ENCODE measurements at regions not wholly inside any gene's neighbourhood (a gene's known extent, or its start where the extent isn't known, plus 50 kb on each side); places are given as distances from the start of the nearest gene placed in this dataset.

GRCh38 chr1:199970125-199970524 lies 57.4 kb upstream of the NR5A2 start:
- H3K27me3 ChIP-seq (ENCODE audit: insufficient read depth, low read length), result no peaks in the 10 kb centered on the region
- H3K9ac ChIP-seq (ENCODE audit: low read length), result no peak overlapping the region
- H3K27ac ChIP-seq (ENCODE audit: low read depth, low read length, poor library complexity, severe bottlenecking), result no peak overlapping the region
- H3K4me1 ChIP-seq (ENCODE audit: insufficient read depth, low read length, severe bottlenecking), result peaks cover 20% of the 10 kb centered on the region
- H3K9me3 ChIP-seq (ENCODE audit: low read length), result no peaks in the 10 kb centered on the region
- TF ChIP-seq EZH2 (IDR thresholded peaks at IDR 0.05; ENCODE audit: borderline replicate concordance, low read length) (no peak), CTCF (IDR thresholded peaks at IDR 0.05; ENCODE audit: low read length) (no peak)
- no peaks in the 10 kb centered on the region for H3K36me3 ChIP-seq (ENCODE audit: insufficient read depth, low read length)
- no peaks in the 10 kb centered on the region for H3K79me2 ChIP-seq (ENCODE audit: insufficient read depth, low read length)
- H3K4me3 ChIP-seq (ENCODE audit: low read depth, low read length, poor library complexity, severe bottlenecking), result no peak overlapping the region
- no peaks in the 10 kb centered on the region for H3K9me2 ChIP-seq (ENCODE audit: low read depth, low read length)
- H2AFZ ChIP-seq (ENCODE audit: low read length), result no peak overlapping the region
- H3K4me2 ChIP-seq (ENCODE audit: low read length), result no peak overlapping the region
- no peaks in the 10 kb centered on the region for H4K20me1 ChIP-seq (ENCODE audit: insufficient read depth, low read length)
- H3F3A ChIP-seq (ENCODE audit: insufficient read depth, low read length), result no peaks in the 10 kb centered on the region

GRCh38 chr1:199976496-199977144 lies 50.9 kb upstream of the NR5A2 start:
- TF ChIP-seq CTCF (IDR thresholded peaks at IDR 0.05; ENCODE audit: low read length) (no peak), EZH2 (IDR thresholded peaks at IDR 0.05; ENCODE audit: borderline replicate concordance, low read length) (no peak)
- H3K4me2 ChIP-seq (ENCODE audit: low read length), result peak overlapping the region; percentile 14
- H3K9ac ChIP-seq (ENCODE audit: low read length), result peak overlapping the region; percentile 24
- peaks cover 75% of the 10 kb centered on the region for H3K4me1 ChIP-seq (ENCODE audit: insufficient read depth, low read length, severe bottlenecking)
- H3K9me2 ChIP-seq (ENCODE audit: low read depth, low read length), result no peaks in the 10 kb centered on the region
- no peaks in the 10 kb centered on the region for H4K20me1 ChIP-seq (ENCODE audit: insufficient read depth, low read length)
- H3K4me3 ChIP-seq (ENCODE audit: low read depth, low read length, poor library complexity, severe bottlenecking), result no peak overlapping the region
- H3K27ac ChIP-seq (ENCODE audit: low read depth, low read length, poor library complexity, severe bottlenecking), result peak overlapping the region; percentile 96
- peak overlapping the region; percentile 6; the same call in 1 of the 2 replicates for H2AFZ ChIP-seq (ENCODE audit: low read length)
- no peaks in the 10 kb centered on the region for H3K79me2 ChIP-seq (ENCODE audit: insufficient read depth, low read length)
- H3K27me3 ChIP-seq (ENCODE audit: insufficient read depth, low read length), result no peaks in the 10 kb centered on the region
- H3K9me3 ChIP-seq (ENCODE audit: low read length), result no peaks in the 10 kb centered on the region
- H3F3A ChIP-seq (ENCODE audit: insufficient read depth, low read length), result no peaks in the 10 kb centered on the region; the same call in 1 of the 2 replicates
- no peaks in the 10 kb centered on the region for H3K36me3 ChIP-seq (ENCODE audit: insufficient read depth, low read length)

Measured in OCI-LY1 (cell line).